ENCODE measurements at regions not wholly inside any gene's neighbourhood (a gene's known extent, or its start where the extent isn't known, plus 50 kb on each side); places are given as distances from the start of the nearest gene placed in this dataset.

DNA sequence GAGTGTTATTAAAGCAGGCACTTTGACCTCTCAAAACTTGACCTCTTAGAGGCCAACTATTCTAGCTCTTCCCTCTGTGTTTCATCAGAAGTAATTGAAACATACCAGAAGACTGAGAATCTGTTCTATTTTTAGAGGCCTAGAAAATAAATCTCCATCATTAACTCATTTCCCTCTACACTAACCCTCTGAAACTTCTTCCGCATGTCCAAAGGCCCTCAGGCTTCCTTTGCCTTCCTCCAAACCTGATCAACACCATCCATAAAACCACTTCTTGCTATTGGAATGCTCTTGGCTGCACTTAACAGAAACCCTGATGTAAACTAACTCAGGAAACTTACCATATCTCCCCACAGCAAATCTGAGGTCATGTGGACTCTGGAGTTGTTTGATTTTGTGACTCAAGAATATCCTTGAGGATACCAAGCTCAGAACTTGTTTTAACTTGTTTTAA is 196.4 kb downstream of the RPAP3 start:
- TF ChIP-seq, protein P1, sequence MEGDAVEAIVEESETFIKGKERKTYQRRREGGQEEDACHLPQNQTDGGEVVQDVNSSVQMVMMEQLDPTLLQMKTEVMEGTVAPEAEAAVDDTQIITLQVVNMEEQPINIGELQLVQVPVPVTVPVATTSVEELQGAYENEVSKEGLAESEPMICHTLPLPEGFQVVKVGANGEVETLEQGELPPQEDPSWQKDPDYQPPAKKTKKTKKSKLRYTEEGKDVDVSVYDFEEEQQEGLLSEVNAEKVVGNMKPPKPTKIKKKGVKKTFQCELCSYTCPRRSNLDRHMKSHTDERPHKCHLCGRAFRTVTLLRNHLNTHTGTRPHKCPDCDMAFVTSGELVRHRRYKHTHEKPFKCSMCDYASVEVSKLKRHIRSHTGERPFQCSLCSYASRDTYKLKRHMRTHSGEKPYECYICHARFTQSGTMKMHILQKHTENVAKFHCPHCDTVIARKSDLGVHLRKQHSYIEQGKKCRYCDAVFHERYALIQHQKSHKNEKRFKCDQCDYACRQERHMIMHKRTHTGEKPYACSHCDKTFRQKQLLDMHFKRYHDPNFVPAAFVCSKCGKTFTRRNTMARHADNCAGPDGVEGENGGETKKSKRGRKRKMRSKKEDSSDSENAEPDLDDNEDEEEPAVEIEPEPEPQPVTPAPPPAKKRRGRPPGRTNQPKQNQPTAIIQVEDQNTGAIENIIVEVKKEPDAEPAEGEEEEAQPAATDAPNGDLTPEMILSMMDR (IDR thresholded peaks at IDR 0.05), result no peak
- no peak for TF ChIP-seq POLR2A (IDR thresholded peaks at IDR 0.05)
